CD4-positive, alpha-beta T cell treated with Interleukin-6 at 100 ng/mL for 8 hours (primary cell): ENCODE measurements at regions not wholly inside any gene's neighbourhood (a gene's known extent, or its start where the extent isn't known, plus 50 kb on each side); places are given as distances from the start of the nearest gene placed in this dataset.
A peak's percentile ranks its signal among the peaks of the same experiment; 100 is the strongest.
"Not testable (repeated sequence)": the region's sequence is repeated elsewhere in the genome, so short reads cannot be mapped to it uniquely, and the experiment has no call there.

Experiments used
- DNase-seq: peaks from one replicate; pipeline ENCODE4 v3.0.0-alpha.2; 2020; ENCODE audit warnings: mixed read lengths, low spot score

DNA sequence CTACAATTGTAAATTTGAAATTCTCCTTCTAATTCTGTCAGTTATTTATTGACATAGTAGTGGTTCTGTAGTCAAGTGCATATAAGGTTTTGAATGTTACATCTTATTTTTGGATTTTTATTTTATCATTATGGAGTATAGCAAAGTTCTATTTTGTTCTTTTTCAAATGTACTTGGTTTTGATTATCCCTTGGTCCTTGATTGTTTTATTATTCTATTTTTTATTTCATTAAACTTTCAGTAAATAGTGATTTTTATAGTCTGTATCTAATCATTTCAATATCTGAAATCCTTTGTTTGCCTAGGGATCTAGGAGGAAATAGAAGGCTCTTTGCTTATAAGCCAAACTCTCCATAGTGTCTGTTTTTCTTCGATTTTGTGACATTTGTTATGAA, 87.8 kb downstream of the HFE start:
- no peak for DNase-seq

GRCh38 chr6:26175428-26176181, 88.4 kb downstream of the HFE start:
- peak; percentile 69 for DNase-seq

- no peak for DNase-seq
Measured at GRCh38 chr6:26179675-26180074, 92.4 kb downstream of the HFE start.

GRCh38 chr6:26180346-26180745, 93.1 kb downstream of the HFE start:
- DNase-seq: no peak

GRCh38 chr6:26183237-26183580, 96.0 kb downstream of the HFE start:
- DNase-seq: no peak

DNA sequence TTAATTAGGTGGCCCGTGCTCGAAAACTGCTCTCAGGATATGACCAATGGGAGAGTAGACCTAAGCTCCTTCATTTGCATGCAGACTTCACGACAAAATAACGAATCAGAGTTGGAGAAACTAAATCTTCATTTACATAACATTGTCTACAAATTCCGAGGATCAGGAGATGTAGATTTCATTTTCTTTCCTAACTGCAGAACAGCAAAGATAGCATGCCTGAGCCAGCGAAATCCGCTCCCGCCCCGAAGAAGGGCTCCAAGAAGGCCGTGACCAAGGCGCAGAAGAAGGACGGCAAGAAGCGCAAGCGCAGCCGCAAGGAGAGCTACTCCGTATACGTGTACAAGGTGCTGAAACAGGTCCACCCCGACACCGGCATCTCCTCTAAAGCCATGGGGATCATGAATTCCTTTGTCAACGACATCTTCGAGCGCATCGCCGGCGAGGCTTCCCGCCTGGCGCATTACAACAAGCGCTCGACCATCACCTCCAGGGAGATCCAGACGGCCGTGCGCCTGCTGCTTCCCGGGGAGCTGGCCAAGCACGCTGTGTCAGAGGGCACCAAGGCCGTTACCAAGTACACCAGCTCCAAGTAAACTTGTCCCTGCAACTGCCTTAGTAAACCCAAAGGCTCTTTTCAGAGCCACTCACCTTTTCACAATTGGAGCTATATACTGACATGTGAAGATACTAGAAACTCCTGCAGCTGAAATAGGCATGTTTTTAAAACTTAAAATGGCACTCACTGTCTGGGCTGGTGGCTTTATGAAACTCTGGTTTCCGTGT, 96.5 kb downstream of the HFE start:
- peak; percentile 78 for DNase-seq

GRCh38 chr6:26184367-26184891, 97.2 kb downstream of the HFE start:
- no peak for DNase-seq

- DNase-seq: no peak
Measured at GRCh38 chr6:26185004-26185403, 97.8 kb downstream of the HFE start.

- DNase-seq: no peak
Measured at GRCh38 chr6:26185802-26186201, 98.6 kb downstream of the HFE start.

DNA sequence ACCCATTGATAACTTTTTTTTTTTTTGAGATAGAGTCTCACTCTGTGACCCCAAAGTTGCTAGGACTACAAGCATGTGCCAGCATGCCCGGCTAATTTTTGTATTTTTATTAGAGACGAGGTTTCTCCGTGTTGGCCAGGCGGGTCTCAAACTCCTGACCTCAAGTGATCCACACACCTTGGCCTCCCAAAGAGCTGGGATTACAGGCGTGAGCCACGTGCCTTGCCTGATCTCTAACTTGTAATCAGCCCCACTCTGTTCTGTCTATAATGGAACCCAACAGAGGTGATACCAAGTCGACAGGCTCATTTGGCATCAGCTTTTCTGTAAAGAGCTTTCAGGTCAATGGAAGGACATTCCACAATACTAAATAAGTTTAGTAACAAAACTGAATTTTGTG, 99.4 kb downstream of the HFE start:
- no peak for DNase-seq

DNA sequence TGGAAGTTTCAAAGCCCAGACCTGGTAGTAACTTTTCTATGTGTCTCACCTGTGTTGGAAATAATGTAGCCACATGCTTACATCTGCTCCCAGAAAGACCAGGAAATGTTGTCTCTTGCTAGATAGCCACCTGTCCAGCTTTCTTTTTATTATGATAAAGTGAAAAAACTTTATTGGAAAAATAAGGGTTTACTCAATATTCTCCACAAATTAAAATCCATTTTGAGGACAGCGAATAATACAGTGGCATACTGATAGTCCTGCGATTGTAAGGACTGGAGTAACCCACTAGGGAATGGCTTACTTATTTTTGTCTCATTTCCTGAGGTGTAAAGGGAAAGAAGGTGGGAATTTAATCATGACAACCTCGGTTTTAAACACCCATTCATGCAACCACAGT, 100.1 kb downstream of the HFE start:
- no peak for DNase-seq

DNA sequence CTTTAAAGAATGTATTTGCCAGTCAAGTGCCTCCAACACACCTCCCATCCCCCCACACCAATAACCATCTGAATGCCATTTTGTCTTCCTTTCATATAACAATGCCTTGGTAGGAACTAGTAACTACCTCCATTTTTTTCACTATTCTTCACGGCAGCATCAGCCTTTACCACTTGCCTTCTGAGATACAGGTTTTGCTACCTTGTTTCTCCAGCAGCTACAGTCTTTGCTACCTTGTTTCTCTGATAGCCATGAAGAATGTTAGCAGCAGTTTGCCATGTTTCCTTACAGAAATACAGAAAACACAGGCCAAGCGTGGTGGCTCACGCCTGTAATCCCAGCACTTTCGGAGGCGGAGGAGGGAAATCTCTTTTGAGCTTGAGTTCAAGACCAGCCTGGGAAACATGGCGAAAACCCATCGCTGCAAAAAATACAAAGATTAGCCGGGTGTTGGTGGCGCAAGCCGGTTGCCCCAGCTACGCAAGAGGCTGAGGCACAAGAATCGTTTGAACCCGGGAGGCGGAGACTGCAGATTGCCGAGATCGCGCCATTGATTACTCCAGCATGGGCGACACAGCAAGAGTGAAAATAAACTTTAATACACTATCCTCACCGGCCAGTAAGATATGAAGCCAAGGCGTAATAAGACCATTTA, 100.9 kb downstream of the HFE start:
- DNase-seq: peak; percentile 34

- DNase-seq: not testable (repeated sequence)
Measured at GRCh38 chr6:26191512-26191911, 104.3 kb downstream of the HFE start.

DNA sequence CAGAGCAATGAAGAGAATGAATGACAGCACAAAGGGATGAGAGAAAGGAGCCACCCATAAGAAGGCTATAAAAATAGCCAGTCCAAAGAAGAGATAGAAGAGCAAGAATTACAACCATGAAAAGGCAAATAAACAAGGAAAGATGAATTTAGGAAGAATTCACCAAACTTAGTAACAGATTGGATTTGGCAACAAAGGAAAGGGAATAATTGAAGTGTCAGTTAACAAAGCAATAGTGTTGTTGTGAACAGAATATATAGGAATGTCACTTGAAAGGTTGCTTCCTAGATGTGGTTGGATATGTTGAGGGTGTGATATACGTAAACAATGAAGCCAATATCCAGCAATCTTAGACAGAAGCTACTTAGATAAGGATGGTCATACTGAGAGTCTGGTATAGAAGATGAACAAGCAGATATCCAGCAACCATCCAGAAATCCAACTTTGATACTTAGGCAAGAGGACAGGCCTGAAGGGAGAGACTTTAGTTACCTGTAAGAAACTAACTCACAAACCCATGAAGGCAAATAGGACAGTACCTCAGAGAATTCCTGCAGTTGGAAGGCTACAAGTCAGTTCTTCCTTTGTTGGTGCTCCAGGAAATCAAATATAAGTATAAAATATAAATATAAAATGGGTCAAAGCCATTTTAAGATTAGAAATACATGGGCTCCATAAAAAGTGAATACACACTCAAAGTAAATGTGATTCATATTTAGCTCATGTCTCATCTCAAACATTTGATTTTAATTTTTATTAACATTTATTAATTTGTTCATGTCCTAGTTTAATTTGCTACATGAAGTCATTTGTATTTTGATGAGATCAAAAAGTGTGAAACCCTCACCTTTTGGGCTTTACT, 106.5 kb downstream of the HFE start:
- no peak for DNase-seq

- DNase-seq: no peak
Measured at GRCh38 chr6:26194329-26194701, 107.1 kb downstream of the HFE start.

GRCh38 chr6:26194816-26195375, 107.7 kb downstream of the HFE start:
- DNase-seq: no peak

GRCh38 chr6:26195376-26195923, 108.2 kb downstream of the HFE start:
- peak; percentile 92 for DNase-seq

GRCh38 chr6:26195924-26196845, 109.0 kb downstream of the HFE start:
- no peak for DNase-seq

DNA sequence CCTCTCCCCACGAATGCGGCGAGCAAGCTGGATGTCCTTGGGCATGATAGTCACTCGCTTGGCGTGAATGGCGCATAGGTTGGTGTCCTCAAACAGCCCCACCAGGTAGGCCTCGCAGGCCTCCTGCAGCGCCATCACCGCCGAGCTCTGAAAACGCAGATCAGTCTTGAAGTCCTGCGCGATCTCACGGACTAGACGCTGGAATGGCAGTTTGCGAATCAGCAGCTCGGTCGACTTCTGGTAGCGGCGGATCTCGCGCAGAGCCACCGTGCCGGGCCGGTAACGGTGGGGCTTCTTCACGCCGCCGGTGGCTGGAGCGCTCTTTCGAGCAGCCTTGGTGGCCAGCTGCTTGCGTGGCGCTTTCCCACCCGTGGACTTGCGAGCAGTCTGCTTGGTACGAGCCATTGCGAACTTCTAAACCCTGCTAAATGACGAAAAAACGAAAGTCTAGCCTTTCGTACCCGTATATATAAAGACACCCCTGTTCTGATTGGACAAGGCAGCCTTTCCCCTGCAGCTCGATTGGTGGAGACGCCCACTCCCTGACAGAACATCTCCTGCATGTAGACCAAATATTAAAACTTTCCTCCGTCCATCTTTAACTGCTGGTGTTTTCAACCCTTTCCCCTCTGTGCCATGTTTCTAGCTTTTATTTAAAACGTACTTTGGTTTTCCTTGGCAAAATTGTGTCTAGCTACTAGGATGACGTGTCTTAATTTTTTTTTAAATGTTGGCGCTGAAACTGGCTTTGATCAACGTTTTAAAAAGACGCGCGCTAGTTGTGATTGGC, 109.8 kb downstream of the HFE start:
- peak; percentile 91 for DNase-seq

GRCh38 chr6:26197636-26197932, 110.4 kb downstream of the HFE start:
- no peak for DNase-seq
